Natural killer cell (primary cell): ENCODE measurements at regions not wholly inside any gene's neighbourhood (a gene's known extent, or its start where the extent isn't known, plus 50 kb on each side); places are given as distances from the start of the nearest gene placed in this dataset.

Source experiments
- ATAC-seq, 3 donors: fragments of 150-1000 bp in 2 of 3; fragments of 200-7000 bp in 1 of 3; cut with Tn5 transposase; 1 replicate in 1 of 3; 2 replicates in 2 of 3; pipeline ENCODE4 v1.10.0; 2021; ENCODE audit warnings: mild to moderate bottlenecking in 2 of 3, moderate library complexity in 2 of 3
- DNase-seq, 2 donors: peaks; one replicate each; pipeline versions ENCODE4 v3.0.0 to v3.0.0-alpha.2; 2013 to 2021; ENCODE audit warnings: mixed read lengths in 1 of 2
- H3K27ac ChIP-seq: one replicate; pipeline ENCODE4 v1.5.1; 2013; ENCODE audit warnings: mild to moderate bottlenecking, low read length
- H3K27me3 ChIP-seq: one replicate; pipeline ENCODE4 v1.6.1; 2013; ENCODE audit warnings: low read length; ENCODE audit not compliant: control insufficient read depth, insufficient read depth
- H3K36me3 ChIP-seq: one replicate; pipeline ENCODE4 v1.6.1; 2013; ENCODE audit warnings: low read length; ENCODE audit not compliant: control insufficient read depth, insufficient read depth
- H3K4me1 ChIP-seq: one replicate; pipeline ENCODE4 v1.6.1; 2013; ENCODE audit warnings: low read length; ENCODE audit not compliant: control insufficient read depth, insufficient read depth
- H3K4me3 ChIP-seq: one replicate; pipeline ENCODE4 v1.5.1; 2013; ENCODE audit warnings: low read length
- H3K9me3 ChIP-seq: one replicate; pipeline ENCODE4 v1.6.1; 2013; ENCODE audit warnings: low read length; ENCODE audit not compliant: control insufficient read depth, insufficient read depth
- H3K27ac Mint-ChIP-seq, 2 donors: one replicate each; pipeline ENCODE4 v1.8.0; 2022; ENCODE audit warnings: mild to moderate bottlenecking in 2 of 2, mixed read lengths in 2 of 2, moderate library complexity in 1 of 2
- H3K27me3 Mint-ChIP-seq, 2 donors: one replicate each; pipeline ENCODE4 v1.8.0; 2022; ENCODE audit warnings: low read depth in 2 of 2, mixed read lengths in 2 of 2
- H3K36me3 Mint-ChIP-seq: one replicate; pipeline ENCODE4 v1.8.0; 2022; ENCODE audit warnings: mixed read lengths
- H3K4me1 Mint-ChIP-seq, 2 donors: one replicate each; pipeline ENCODE4 v1.8.0; 2022; ENCODE audit warnings: mixed read lengths in 2 of 2
- H3K4me3 Mint-ChIP-seq: one replicate; pipeline ENCODE4 v1.8.0; 2022; ENCODE audit warnings: mild to moderate bottlenecking, moderate library complexity, mixed read lengths
- H3K9me3 Mint-ChIP-seq, 2 donors: one replicate each; pipeline ENCODE4 v1.8.0; 2022; ENCODE audit warnings: mixed read lengths in 2 of 2
- WGBS: methylation state at CpG from one replicate; pipeline ENCODE4 v1.1.7; 2013; ENCODE audit warnings: missing lambda C conversion rate; ENCODE audit not compliant: insufficient coverage; 5-methylcytosine and 5-hydroxymethylcytosine counted together
- intact Hi-C: fragments of 100-400 bp; cut with micrococcal nuclease; formaldehyde crosslinking; loops from one replicate; pipeline ENCODE4 v1.14.2; 2022
- TF ChIP-seq, protein P1 (sequence below): fragments of 200-600 bp; IDR thresholded peaks from one replicate; pipeline ENCODE4 v1.8.0; 2022; ENCODE audit warnings: antibody characterized with exemption

DNA sequence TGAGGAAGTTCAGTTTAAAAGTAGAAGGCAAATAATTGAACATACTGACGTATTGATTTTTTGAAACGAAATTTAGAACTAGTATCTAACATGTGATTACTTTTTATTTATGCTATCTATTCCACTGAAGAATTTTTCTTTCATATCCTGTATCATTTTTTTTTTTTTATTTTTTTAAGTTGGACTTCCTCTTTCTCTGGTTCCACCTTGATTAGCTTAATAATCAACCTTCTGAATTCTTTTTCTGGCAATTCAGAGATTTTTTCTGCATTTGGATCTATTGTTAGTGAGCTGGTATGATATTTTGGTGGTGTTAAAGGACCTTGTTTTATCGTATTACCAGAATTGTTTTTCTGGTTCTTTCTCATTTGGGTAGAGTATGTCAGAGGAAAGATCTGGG, 411.2 kb downstream of the SOX11 start:
- Histone ChIP-seq H3K36me3 (no peaks in the 10 kb centered on the region), H3K9me3 (peaks cover 7% of the 10 kb centered on the region), H3K4me3 (no peak overlapping the region), H3K27ac (no peak overlapping the region), H3K4me1 (no peaks in the 10 kb centered on the region), H3K27me3 (no peaks in the 10 kb centered on the region)
- intact Hi-C loops: no loop called here
- Mint-ChIP-seq H3K4me3 (no peak overlapping the region), H3K27me3 (no peaks in the 10 kb centered on the region), H3K4me1 (no peaks in the 10 kb centered on the region), H3K36me3 (no peaks in the 10 kb centered on the region), H3K27ac (no peak overlapping the region), H3K9me3 (peaks cover 9 to 11% of the 10 kb centered on the region in 2 donors)
- TF ChIP-seq, protein P1, sequence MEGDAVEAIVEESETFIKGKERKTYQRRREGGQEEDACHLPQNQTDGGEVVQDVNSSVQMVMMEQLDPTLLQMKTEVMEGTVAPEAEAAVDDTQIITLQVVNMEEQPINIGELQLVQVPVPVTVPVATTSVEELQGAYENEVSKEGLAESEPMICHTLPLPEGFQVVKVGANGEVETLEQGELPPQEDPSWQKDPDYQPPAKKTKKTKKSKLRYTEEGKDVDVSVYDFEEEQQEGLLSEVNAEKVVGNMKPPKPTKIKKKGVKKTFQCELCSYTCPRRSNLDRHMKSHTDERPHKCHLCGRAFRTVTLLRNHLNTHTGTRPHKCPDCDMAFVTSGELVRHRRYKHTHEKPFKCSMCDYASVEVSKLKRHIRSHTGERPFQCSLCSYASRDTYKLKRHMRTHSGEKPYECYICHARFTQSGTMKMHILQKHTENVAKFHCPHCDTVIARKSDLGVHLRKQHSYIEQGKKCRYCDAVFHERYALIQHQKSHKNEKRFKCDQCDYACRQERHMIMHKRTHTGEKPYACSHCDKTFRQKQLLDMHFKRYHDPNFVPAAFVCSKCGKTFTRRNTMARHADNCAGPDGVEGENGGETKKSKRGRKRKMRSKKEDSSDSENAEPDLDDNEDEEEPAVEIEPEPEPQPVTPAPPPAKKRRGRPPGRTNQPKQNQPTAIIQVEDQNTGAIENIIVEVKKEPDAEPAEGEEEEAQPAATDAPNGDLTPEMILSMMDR: no peak
- ATAC-seq (no peak), DNase-seq (no peak)
- 100% methylated on average over 1 of the region's 3 CpGs for WGBS

DNA sequence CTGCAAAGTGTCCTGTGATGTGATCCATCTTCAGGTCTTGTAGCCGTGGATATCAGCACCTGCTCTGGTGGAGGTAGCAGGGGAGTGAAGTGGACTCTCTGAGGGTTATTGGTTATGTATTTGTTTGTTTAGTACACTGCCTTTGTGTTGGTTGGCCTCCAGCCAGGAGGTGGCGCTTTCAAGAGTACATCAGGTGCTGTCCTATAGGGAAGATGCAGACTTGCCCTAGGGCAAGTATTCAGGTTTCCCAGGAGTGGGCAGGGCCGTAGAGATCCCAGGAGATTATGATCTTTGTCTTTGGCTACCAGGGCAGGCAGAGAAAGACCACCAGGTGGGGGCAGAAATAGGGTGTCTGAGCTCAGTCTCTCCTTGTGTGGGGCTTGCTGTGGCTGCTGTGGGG, 411.8 kb downstream of the SOX11 start:
- Mint-ChIP-seq H3K4me3 (no peak overlapping the region), H3K27me3 (no peaks in the 10 kb centered on the region), H3K36me3 (no peaks in the 10 kb centered on the region), H3K27ac (no peak overlapping the region), H3K4me1 (no peaks in the 10 kb centered on the region), H3K9me3 (peaks cover 10 to 13% of the 10 kb centered on the region in 2 donors)
- TF ChIP-seq, protein P1: no peak
- H3K4me3 ChIP-seq: no peak overlapping the region
- H3K9me3 ChIP-seq: peaks cover 7% of the 10 kb centered on the region
- H3K36me3 ChIP-seq: no peaks in the 10 kb centered on the region
- DNase-seq (no peak), ATAC-seq (no peak)
- H3K27ac ChIP-seq: no peak overlapping the region
- no peaks in the 10 kb centered on the region for H3K27me3 ChIP-seq
- WGBS: 89% methylated on average over 3 of the region's 3 CpGs
- intact Hi-C loops: no loop called here
- H3K4me1 ChIP-seq: no peaks in the 10 kb centered on the region

DNA sequence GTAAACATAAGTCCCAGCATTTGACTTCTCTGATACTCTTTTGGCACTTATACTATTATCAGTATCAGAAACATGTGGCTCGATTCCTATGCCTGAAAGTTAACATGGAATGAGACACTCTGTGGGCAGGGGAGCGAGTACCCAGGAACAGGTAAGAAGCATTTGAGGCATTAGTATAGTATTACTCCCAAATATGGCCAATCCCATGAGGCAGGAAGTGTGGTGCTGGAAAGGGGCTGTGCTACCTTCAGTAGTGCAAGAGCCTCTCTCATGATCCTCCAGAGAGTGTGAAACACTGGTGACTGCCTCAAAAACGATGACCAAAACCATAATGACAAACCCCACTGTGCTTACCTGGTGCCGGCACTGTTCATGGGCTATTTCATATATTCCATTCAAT, 415.1 kb downstream of the SOX11 start:
- Mint-ChIP-seq H3K27ac (no peak overlapping the region), H3K36me3 (no peaks in the 10 kb centered on the region), H3K4me3 (no peak overlapping the region), H3K4me1 (no peaks in the 10 kb centered on the region), H3K9me3 (peaks cover 12 to 14% of the 10 kb centered on the region in 2 donors), H3K27me3 (no peaks in the 10 kb centered on the region)
- Histone ChIP-seq H3K4me1 (no peaks in the 10 kb centered on the region), H3K36me3 (no peaks in the 10 kb centered on the region), H3K9me3 (peaks cover 7% of the 10 kb centered on the region), H3K27me3 (no peaks in the 10 kb centered on the region), H3K27ac (no peak overlapping the region), H3K4me3 (no peak overlapping the region)
- TF ChIP-seq, protein P1: no peak
- DNase-seq (no peak), ATAC-seq (no peak)
- intact Hi-C loops: no loop called here
- WGBS: 87% methylated on average over 3 of the region's 4 CpGs

DNA sequence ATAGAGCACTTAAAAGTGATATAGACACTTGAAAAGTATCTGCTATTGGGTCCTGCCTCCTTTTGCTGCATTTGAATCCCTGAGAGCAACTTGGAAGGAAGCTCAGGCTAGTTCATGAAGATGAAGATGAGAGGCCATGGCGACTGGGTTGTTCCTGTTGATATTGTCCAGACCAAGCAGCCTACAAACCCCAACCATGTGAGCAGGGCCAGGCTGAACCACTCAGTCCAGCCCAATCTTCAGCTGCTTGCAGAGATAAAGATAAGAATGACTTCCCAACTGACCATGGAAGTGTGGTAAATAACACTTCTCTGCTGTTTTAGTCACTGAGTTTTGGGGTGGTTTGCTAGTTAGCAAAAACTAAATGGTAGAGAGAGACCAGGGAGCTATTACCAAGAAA, 417.6 kb downstream of the SOX11 start:
- Mint-ChIP-seq H3K36me3 (no peaks in the 10 kb centered on the region), H3K4me3 (no peak overlapping the region), H3K9me3 (peaks cover 11 to 12% of the 10 kb centered on the region in 2 donors), H3K27ac (no peak overlapping the region), H3K4me1 (no peaks in the 10 kb centered on the region), H3K27me3 (no peaks in the 10 kb centered on the region)
- H3K9me3 ChIP-seq: no peaks in the 10 kb centered on the region
- no peaks in the 10 kb centered on the region for H3K4me1 ChIP-seq
- intact Hi-C loops: no loop called here
- DNase-seq: no peak
- H3K36me3 ChIP-seq: no peaks in the 10 kb centered on the region
- TF ChIP-seq, protein P1: no peak
- no peaks in the 10 kb centered on the region for H3K27me3 ChIP-seq
- no peak overlapping the region for H3K27ac ChIP-seq
- WGBS: 67% methylated on average over 1 of the region's 1 CpG
- H3K4me3 ChIP-seq: no peak overlapping the region
- no peak for ATAC-seq
